HG02885 (cell line): ENCODE measurements at regions not wholly inside any gene's neighbourhood (a gene's known extent, or its start where the extent isn't known, plus 50 kb on each side); places are given as distances from the start of the nearest gene placed in this dataset.
"Not testable (repeated sequence)": the region's sequence is repeated elsewhere in the genome, so short reads cannot be mapped to it uniquely, and the experiment has no call there.

Experiments
- ATAC-seq: cut with Tn5 transposase; IDR thresholded peaks from one replicate; pipeline ENCODE4 v1.9.1; 2021; ENCODE audit warnings: mild to moderate bottlenecking; ENCODE audit not compliant: unreplicated experiment, poor library complexity

DNA sequence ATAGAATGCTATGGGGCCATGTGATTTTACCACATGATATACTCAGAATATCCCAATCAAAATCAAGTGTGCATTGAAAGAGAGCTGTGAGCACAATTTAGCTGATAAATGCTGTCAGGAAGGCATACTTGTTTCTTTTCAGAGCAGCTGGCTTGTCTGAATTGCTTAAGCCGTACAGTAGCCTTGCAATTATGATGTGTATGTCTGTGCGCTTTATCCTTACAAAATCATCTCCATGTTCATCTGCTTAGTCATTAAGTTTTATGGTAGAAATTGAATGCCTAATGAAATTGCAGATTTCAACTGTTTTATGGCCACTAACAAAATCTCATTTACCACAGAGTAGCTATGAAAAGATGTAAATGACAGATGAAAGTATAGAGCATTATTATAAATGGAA, 346.0 kb upstream of the DLGAP1 start:
- no peak for ATAC-seq

GRCh38 chr18:4797002-4797685, 342.0 kb upstream of the DLGAP1 start:
- ATAC-seq = no peak

GRCh38 chr18:4789506-4789905, 334.4 kb upstream of the DLGAP1 start:
- no peak for ATAC-seq

GRCh38 chr18:4781873-4782272, 326.8 kb upstream of the DLGAP1 start:
- ATAC-seq = no peak

DNA sequence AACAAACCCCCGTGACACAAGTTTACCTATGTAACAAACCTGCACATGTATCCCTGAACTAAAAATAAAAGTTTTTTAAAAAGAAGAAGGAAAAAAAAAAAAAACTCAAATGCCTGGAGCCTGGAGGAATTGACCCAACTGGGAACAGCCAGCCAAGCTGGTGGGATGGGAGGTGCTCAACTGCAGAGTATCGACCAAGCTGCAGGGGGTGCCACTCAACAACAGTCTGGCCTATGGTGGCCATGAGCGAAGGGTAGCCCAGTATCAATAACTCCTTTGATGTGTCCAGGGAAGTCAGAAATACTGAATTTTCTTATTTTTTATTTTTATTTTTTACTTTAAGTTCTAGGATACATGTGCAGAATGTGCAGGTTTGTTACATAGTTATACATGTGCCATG, 310.3 kb upstream of the DLGAP1 start:
- no peak for ATAC-seq

DNA sequence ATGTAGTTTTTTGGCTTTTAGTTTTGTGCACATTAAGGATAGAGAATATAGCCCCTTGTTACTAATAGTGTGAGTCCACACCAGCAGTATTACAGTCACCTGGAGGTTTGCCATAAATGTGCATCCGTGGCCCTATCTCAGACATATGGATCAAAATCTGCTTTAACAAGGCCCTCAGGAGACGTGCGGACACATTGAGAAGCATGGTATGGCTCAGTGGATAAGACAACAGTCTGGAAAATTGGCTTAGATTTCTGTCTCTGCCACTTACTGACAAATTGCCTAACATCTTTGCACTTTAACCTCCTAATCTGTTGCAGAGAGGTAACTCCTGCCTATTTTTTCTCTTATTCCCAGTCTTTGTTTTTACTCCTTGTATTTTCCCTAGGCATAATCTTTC, 307.2 kb upstream of the DLGAP1 start:
- no peak for ATAC-seq

- no peak for ATAC-seq
These were observed 303.9 kb upstream of the DLGAP1 start for GRCh38 chr18:4758980-4759379.

DNA sequence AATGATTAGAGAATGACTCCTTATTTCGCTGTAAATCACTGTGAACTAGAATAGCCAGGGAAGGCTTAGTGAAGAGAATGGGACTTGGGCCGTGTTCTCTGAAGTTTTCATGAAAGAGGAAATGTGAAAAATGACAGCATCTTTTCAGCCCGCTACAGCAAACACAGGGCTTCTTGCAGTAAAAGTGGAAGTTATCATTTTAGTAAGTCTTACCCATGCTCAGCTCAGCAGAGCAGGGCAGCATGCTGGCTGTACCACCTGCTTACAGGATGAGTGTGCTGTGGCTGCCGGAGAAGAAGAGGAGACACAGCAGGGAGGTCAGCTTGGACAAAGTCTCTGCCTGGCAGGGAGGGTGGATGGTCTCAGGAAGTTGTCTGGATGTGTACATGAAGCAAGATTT, 300.7 kb upstream of the DLGAP1 start:
- peak; percentile 79 for ATAC-seq

DNA sequence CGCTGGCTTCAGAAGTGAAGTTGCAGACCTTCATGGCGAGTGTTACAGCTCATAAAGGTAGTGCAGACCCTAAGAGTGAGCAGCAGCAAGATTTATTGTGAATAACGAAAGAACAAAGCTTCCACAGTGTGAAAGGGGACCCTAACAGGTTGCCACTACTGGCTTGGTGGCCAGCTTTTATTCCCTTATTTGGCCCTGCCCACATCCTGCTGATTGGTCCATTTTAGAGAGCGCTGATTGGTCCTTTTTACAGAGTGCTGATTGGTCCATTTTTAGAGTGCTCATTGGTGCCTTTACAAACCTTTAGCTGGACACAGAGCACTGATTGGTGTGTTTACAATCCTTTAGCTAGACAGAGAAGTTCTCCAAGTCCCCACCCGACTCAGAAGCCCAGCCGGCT, 298.0 kb upstream of the DLGAP1 start:
- not testable (repeated sequence) for ATAC-seq

- no peak for ATAC-seq
These were observed 296.4 kb upstream of the DLGAP1 start for GRCh38 chr18:4751523-4751922.

- ATAC-seq = no peak
These were observed 295.6 kb upstream of the DLGAP1 start for GRCh38 chr18:4750393-4751346.

GRCh38 chr18:4748975-4749374, 293.9 kb upstream of the DLGAP1 start:
- no peak for ATAC-seq

DNA sequence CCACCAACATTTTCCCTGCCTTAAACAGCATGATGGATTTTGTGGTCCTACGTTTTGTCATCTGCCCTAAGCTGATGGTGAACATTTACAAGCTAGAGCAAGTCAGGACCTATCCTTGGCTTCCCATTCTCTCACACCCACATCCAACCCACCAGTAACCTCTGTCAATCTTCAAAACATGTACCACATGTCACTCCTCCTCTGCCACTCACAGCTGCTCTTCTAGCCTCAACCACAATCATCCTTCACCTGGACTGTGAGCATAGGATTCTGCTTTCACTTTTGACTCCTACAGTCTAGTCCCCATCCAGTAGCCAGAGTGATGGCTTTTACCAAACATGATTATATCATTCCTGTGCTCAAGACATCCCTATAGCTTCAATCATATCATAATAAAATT, 279.8 kb upstream of the DLGAP1 start:
- no peak for ATAC-seq

DNA sequence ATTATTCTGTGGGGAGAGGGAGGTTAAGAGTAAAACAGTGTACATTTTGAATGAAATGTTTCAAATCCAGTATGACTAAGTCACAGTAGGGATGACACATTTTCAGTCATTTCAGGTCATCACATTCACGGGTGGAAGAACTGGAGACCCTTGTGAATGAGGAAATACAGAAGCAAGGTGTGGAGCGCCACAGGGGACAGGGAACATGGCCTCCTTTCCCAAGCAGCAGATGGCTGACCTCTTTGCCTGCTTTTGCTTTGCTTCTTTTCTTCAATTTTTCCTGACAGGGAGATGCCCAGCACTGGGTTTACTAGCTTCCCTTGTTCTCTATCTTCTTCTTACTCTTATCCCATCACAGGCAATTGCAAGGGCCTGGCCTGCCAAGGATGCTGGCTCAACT, 278.9 kb upstream of the DLGAP1 start:
- no peak for ATAC-seq

DNA sequence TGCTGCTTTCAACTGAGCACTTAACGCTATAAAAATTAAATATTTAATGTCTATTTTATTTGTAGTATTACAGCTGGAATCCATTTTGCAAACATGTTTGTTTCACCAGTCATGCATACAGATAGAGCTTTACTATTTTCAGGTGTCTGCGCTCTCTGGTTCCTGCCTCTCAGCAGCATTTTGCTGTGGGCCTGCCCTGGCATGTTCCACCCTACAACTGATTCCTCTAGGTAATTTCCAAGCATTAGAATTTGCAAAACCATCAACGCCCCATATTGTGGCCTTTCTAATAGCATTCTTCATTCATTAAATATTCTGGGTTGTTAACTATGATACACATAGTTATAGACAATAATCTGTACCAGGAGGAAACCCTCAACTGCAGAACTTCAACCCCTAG, 266.4 kb upstream of the DLGAP1 start:
- no peak for ATAC-seq

GRCh38 chr18:4720518-4720917, 265.4 kb upstream of the DLGAP1 start:
- ATAC-seq = no peak

GRCh38 chr18:4705894-4706293, 250.8 kb upstream of the DLGAP1 start:
- ATAC-seq = no peak

GRCh38 chr18:4704781-4705180, 249.7 kb upstream of the DLGAP1 start:
- ATAC-seq = no peak

DNA sequence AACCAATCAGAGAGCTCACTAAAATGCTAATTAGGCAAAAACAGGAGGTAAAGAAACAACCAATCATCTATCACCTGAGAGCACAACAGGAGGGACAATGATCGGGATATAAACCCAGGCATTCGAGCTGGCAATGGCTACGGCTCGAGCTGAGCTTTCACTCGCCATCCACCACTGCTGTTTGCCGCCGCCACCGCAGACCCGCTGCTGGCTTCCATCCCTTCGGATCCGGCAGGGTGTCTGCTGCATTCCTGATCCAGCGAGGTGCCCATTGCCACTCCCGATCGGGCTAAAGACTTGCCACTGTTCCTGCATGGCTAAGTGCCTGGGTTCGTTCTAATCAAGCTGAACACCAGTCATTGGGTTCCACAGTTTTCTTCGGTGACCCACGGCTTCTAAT, 236.7 kb upstream of the DLGAP1 start:
- no peak for ATAC-seq

- not testable (repeated sequence) for ATAC-seq
These were observed 223.6 kb upstream of the DLGAP1 start for GRCh38 chr18:4678685-4679084.

DNA sequence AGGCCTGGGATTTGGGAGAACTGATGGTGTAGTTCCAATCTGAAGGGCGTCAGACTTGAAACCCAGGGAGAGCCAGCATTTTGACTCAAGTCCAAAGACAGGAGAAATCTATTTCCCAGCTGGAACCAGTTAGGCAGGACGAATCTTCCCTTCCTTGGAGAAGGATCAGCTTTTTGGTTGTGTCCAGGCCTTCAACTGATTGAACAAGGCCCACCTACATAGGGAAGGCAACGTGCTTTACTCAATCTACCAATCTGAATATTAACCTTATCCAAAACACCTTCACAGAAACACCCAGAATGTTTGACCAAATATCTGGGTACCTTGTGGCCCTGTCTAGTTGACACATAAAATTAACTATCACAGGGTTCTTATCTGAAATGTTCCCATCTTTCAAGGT, 221.9 kb upstream of the DLGAP1 start:
- no peak for ATAC-seq

DNA sequence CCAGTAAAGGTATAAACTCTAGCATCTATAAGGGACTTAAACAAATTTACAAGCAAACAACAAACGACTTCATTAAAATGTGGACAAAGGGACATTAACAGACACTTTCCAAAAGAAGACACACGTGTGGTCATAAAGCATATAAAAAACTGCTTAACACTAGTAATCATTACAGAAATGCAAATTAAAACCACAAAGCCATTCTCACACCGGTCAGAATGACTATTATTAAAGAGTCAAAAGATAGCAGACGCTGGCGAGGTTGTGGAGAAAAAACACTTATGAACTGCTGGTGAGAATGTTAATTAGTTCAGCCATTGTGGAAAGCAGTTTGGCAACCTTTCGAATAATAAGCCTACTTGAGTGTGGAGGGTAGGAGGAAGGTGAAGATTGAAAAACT, 217.1 kb upstream of the DLGAP1 start:
- ATAC-seq = no peak
